Chondrocyte (in vitro differentiated cells): ENCODE measurements at regions not wholly inside any gene's neighbourhood (a gene's known extent, or its start where the extent isn't known, plus 50 kb on each side); places are given as distances from the start of the nearest gene placed in this dataset.

Experiments
- DNase-seq: peaks from one replicate; pipeline ENCODE4 v3.0.0; 2021; ENCODE audit warnings: mixed read lengths, low spot score
- H3K27ac Mint-ChIP-seq: one replicate; pipeline ENCODE4 v1.8.0; 2021; ENCODE audit warnings: mild to moderate bottlenecking, moderate library complexity, mixed read lengths; ENCODE audit not compliant: unreplicated experiment
- H3K27me3 Mint-ChIP-seq: 2 replicates; pipeline ENCODE4 v1.8.0; 2021; ENCODE audit warnings: low read depth, mixed read lengths
- H3K36me3 Mint-ChIP-seq: 2 replicates; pipeline ENCODE4 v1.8.0; 2021; ENCODE audit warnings: low read depth, mixed read lengths
- H3K4me1 Mint-ChIP-seq: 2 replicates; pipeline ENCODE4 v1.8.0; 2021; ENCODE audit warnings: low read depth, mild to moderate bottlenecking, mixed read lengths
- H3K4me3 Mint-ChIP-seq: one replicate; pipeline ENCODE4 v1.8.0; 2021; ENCODE audit warnings: mild to moderate bottlenecking, moderate library complexity, mixed read lengths; ENCODE audit not compliant: unreplicated experiment
- H3K9me3 Mint-ChIP-seq: 2 replicates; pipeline ENCODE4 v1.8.0; 2021; ENCODE audit warnings: low read depth, mixed read lengths
- CTCF ChIP-seq: fragments of 200-600 bp; sonication (generic); IDR thresholded peaks from 2 replicates; pipeline ENCODE4 v1.5.0; 2021; ENCODE audit warnings: antibody characterized with exemption, mild to moderate bottlenecking, moderate library complexity

- Mint-ChIP-seq H3K4me1 (peaks cover 7% of the 10 kb centered on the region), H3K36me3 (no peaks in the 10 kb centered on the region), H3K27ac (no peak overlapping the region), H3K4me3 (no peak overlapping the region), H3K9me3 (peaks cover 13% of the 10 kb centered on the region), H3K27me3 (no peaks in the 10 kb centered on the region)
- no peak for DNase-seq
- no peak for TF ChIP-seq CTCF
These were observed 305.3 kb downstream of the CD83 start for GRCh38 chr6:14422917-14423316.

GRCh38 chr6:14423330-14423729 is 305.8 kb downstream of the CD83 start:
- Mint-ChIP-seq H3K27ac (no peak overlapping the region), H3K4me3 (no peak overlapping the region), H3K4me1 (peaks cover 7% of the 10 kb centered on the region), H3K9me3 (peaks cover 11% of the 10 kb centered on the region), H3K36me3 (no peaks in the 10 kb centered on the region), H3K27me3 (no peaks in the 10 kb centered on the region)
- TF ChIP-seq CTCF = no peak
- DNase-seq = no peak

- Mint-ChIP-seq H3K27me3 (peaks cover 2% of the 10 kb centered on the region), H3K36me3 (no peaks in the 10 kb centered on the region), H3K4me3 (no peak overlapping the region), H3K27ac (no peak overlapping the region), H3K4me1 (peaks cover 7% of the 10 kb centered on the region), H3K9me3 (peaks cover 11% of the 10 kb centered on the region)
- TF ChIP-seq CTCF = no peak
- no peak for DNase-seq
These were observed 306.4 kb downstream of the CD83 start for GRCh38 chr6:14423955-14424354.

GRCh38 chr6:14425805-14426204 is 308.2 kb downstream of the CD83 start:
- H3K4me3 Mint-ChIP-seq = no peak overlapping the region
- H3K27ac Mint-ChIP-seq = no peak overlapping the region
- H3K4me1 Mint-ChIP-seq = peaks cover 7% of the 10 kb centered on the region
- TF ChIP-seq CTCF = no peak
- no peaks in the 10 kb centered on the region for H3K36me3 Mint-ChIP-seq
- no peaks in the 10 kb centered on the region for H3K9me3 Mint-ChIP-seq
- no peak for DNase-seq
- H3K27me3 Mint-ChIP-seq = peaks cover 3% of the 10 kb centered on the region

- TF ChIP-seq CTCF = no peak
- no peak for DNase-seq
- Mint-ChIP-seq H3K9me3 (no peaks in the 10 kb centered on the region), H3K4me3 (no peak overlapping the region), H3K27me3 (peaks cover 4% of the 10 kb centered on the region), H3K36me3 (no peaks in the 10 kb centered on the region), H3K4me1 (peaks cover 7% of the 10 kb centered on the region), H3K27ac (no peak overlapping the region)
These were observed 308.7 kb downstream of the CD83 start for GRCh38 chr6:14426281-14426680.
